ENCODE measurements at regions not wholly inside any gene's neighbourhood (a gene's known extent, or its start where the extent isn't known, plus 50 kb on each side); places are given as distances from the start of the nearest gene placed in this dataset.

DNA sequence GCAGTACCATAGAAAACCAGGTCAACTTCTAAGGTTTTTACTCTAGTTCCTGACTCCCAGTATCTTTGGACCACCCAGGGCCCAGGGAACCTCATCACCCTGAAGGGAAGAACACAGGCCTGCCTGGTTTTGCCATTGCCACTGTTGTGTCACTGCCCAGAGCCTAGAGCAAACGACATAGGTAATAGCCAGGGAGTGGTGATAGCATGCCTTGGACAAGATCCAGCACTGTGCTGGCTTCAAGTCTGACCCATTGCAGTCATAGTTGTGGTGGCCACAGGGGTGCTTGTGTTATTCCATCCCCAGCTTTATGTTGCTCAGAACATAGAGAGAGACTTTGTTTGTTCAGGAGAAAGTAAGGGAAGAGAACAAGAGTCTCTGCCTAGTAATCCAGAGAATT lies 2310.2 kb downstream of the LRRC4C start:
- TF ChIP-seq, protein P1, sequence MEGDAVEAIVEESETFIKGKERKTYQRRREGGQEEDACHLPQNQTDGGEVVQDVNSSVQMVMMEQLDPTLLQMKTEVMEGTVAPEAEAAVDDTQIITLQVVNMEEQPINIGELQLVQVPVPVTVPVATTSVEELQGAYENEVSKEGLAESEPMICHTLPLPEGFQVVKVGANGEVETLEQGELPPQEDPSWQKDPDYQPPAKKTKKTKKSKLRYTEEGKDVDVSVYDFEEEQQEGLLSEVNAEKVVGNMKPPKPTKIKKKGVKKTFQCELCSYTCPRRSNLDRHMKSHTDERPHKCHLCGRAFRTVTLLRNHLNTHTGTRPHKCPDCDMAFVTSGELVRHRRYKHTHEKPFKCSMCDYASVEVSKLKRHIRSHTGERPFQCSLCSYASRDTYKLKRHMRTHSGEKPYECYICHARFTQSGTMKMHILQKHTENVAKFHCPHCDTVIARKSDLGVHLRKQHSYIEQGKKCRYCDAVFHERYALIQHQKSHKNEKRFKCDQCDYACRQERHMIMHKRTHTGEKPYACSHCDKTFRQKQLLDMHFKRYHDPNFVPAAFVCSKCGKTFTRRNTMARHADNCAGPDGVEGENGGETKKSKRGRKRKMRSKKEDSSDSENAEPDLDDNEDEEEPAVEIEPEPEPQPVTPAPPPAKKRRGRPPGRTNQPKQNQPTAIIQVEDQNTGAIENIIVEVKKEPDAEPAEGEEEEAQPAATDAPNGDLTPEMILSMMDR (IDR thresholded peaks at IDR 0.05), result no peak
- no peaks in the 10 kb centered on the region for H3K9me3 ChIP-seq
- H3K4me1 ChIP-seq, result no peaks in the 10 kb centered on the region
- DNase-seq (no peak), ATAC-seq (no peak)
- H3K36me3 ChIP-seq, result no peaks in the 10 kb centered on the region
- no peaks in the 10 kb centered on the region for H3K27me3 ChIP-seq
- intact Hi-C loops (cut with DNase I), result no loop called here
- H3K4me3 ChIP-seq, result no peak overlapping the region
- no peak overlapping the region for H3K27ac ChIP-seq

DNA sequence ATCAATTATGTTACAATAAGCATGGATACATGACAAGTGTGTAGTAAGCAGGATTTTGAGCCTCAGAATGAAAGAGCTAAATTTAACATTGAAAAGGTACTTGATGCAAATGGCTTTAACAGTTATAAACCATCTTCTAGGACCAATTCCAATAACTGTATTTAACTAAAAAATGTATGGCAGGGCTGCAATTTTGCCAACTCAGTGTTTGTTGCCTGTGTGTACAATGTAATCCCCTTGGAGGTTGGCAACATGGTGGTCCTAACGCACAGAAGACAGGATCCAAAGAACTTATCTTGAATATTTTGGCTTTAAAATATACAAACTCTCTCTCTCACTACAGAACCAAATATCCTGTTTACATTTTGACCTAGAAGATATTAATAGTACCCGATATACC lies 2314.1 kb downstream of the LRRC4C start:
- DNase-seq, result peak in 2 of 4 donors; percentile 16 to 36
- H3K9me3 ChIP-seq, result no peaks in the 10 kb centered on the region
- H3K27ac ChIP-seq, result no peak overlapping the region
- no peaks in the 10 kb centered on the region for H3K27me3 ChIP-seq
- no peaks in the 10 kb centered on the region for H3K4me1 ChIP-seq
- no peaks in the 10 kb centered on the region for H3K36me3 ChIP-seq
- no peak for ATAC-seq
- TF ChIP-seq, protein P1 (IDR thresholded peaks at IDR 0.05), result no peak
- intact Hi-C loops (cut with DNase I), result no loop called here
- H3K4me3 ChIP-seq, result no peak overlapping the region

DNA sequence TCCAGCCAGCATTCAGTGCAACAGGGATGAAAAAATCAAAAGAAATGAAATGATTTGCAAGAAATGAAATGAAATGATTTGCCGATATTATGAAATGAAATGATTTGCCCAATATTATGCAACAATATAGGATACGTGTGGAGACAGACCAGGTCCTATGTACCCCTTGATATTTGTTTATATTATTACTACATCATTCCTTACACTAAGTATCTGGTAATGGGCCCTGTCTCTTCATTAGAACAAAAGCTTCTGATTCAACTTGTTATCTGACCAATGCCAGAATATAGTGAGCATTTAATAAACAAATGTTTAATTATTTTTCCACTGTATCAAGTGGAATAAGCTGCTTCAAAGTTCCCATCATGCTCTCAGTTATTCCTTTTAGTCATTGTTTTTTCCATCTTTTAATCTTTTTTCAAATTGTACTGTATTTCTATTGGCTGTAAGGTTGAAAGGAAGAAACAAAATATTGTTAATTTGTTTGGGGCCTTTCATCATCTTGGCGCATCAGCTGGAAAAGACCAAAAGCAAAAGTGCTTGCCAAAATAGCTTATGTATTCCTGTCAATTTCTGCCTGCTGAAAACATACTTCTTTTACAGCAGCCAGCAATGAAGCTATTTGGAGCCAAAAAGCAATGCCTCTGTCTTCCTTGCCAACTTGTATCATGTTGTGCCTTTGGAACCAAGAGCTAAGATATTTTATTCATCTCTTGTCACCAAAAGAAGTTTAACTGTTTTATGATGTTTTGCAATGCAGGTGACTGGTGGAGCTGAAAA lies 2314.9 kb downstream of the LRRC4C start:
- TF ChIP-seq, protein P1 (IDR thresholded peaks at IDR 0.05), result no peak
- ATAC-seq (no peak), DNase-seq (peak in 2 of 4 donors; percentile 63 to 66)
- Histone ChIP-seq H3K4me1 (no peaks in the 10 kb centered on the region), H3K27me3 (no peaks in the 10 kb centered on the region), H3K4me3 (no peak overlapping the region), H3K36me3 (no peaks in the 10 kb centered on the region), H3K27ac (no peak overlapping the region), H3K9me3 (no peaks in the 10 kb centered on the region)
- intact Hi-C loops (cut with DNase I), result no loop called here

DNA sequence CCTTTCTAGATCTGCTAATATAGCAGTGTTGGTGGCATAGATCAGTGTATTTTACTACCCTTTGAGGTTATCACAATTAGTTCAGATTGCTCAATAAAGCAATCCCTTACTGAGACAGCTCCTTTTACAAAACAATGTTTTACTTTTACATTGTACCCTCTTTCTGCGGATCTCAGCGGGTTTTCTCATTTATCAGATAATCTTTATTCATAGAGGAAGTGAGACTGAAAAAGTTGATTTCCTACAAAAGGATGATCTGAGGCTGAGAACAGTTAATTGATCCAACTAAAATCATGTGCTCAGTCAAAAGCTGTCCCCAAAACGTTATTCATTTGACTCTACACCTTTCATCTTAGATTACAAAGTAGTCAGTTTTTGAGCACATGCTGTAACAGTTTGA lies 2319.9 kb downstream of the LRRC4C start:
- Histone ChIP-seq H3K27ac (no peak overlapping the region), H3K4me1 (no peaks in the 10 kb centered on the region), H3K4me3 (no peak overlapping the region), H3K27me3 (no peaks in the 10 kb centered on the region), H3K9me3 (no peaks in the 10 kb centered on the region), H3K36me3 (no peaks in the 10 kb centered on the region)
- intact Hi-C loops (cut with DNase I), result no loop called here
- TF ChIP-seq, protein P1 (IDR thresholded peaks at IDR 0.05), result no peak
- no peak for DNase-seq
- ATAC-seq, result no peak

DNA sequence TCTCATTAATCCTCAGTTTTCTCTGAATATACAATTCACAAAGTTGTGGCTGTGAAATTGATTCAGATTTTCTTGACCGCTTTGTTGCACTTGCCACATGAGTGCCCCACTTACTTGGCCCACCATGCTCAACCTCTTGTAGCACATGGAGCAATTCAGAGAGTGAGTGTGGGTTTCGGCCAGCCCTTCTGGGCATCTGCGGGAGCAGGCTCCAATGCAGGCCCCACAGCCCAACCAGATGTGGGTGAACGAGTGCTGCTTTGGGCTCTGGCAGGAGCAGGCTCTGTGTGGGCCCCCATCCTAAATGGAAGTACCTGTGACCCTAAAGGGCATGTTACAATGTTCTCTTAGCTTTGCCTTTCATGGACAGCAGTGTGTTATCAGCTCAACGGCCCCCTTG lies 2338.6 kb downstream of the LRRC4C start:
- Histone ChIP-seq H3K27ac (no peak overlapping the region), H3K4me3 (no peak overlapping the region), H3K36me3 (no peaks in the 10 kb centered on the region), H3K4me1 (no peaks in the 10 kb centered on the region), H3K27me3 (no peaks in the 10 kb centered on the region), H3K9me3 (no peaks in the 10 kb centered on the region)
- DNase-seq (no peak), ATAC-seq (no peak)
- intact Hi-C loops (cut with DNase I), result no loop called here
- TF ChIP-seq, protein P1 (IDR thresholded peaks at IDR 0.05), result no peak
